ENCODE measurements at regions not wholly inside any gene's neighbourhood (a gene's known extent, or its start where the extent isn't known, plus 50 kb on each side); places are given as distances from the start of the nearest gene placed in this dataset.

GRCh38 chr4:162475246-162475645, 311.4 kb upstream of the FSTL5 start:
- Mint-ChIP-seq H3K9me3 (peaks cover 16% of the 10 kb centered on the region; the same call in 2 of the 3 replicates), H3K4me3 (no peak overlapping the region), H3K27ac (no peak overlapping the region), H3K4me1 (no peaks in the 10 kb centered on the region), H3K27me3 (ENCODE audit: insufficient read depth, low read depth, poor library complexity) (peaks cover 2% of the 10 kb centered on the region), H3K36me3 (ENCODE audit: low read depth) (peaks cover 4% of the 10 kb centered on the region; the same call in 2 of the 3 replicates)
- Histone ChIP-seq H3K27ac (ENCODE audit: low read depth) (no peak overlapping the region), H3K4me1 (ENCODE audit: insufficient read depth) (no peaks in the 10 kb centered on the region), H3K27me3 (ENCODE audit: insufficient read depth) (no peaks in the 10 kb centered on the region), H3K36me3 (ENCODE audit: insufficient read depth) (no peaks in the 10 kb centered on the region), H3F3A (replicated peaks; ENCODE audit: low read depth) (no peaks in the 10 kb centered on the region), H3K4me2 (no peak overlapping the region), H3K9me2 (ENCODE audit: insufficient read depth) (0 out of 2 replicates have a peak, but pooled peaks cover 3% of the 10 kb centered on the region), H3K79me2 (replicated peaks; ENCODE audit: insufficient read depth) (no peaks in the 10 kb centered on the region), H4K20me1 (replicated peaks; ENCODE audit: insufficient read depth) (no peaks in the 10 kb centered on the region), H2AFZ (no peak overlapping the region), H3K4me3 (no peak overlapping the region)
- no peak for DNase-seq (ENCODE audit: low spot score)
- TF ChIP-seq JUNB (IDR thresholded peaks at IDR 0.05; ENCODE audit: unreplicated experiment) (no peak), CREB1 (CRISPR knock-in tag; IDR thresholded peaks at IDR 0.05; ENCODE audit: low read depth) (no peak), POLR2AphosphoS5 (IDR thresholded peaks at IDR 0.05; ENCODE audit: low read depth) (no peak), ZNF114 (CRISPR knock-in tag; IDR thresholded peaks at IDR 0.05) (no peak), NANOG (IDR thresholded peaks at IDR 0.05; ENCODE audit: borderline replicate concordance) (no peak), STAT1 (IDR thresholded peaks at IDR 0.05; ENCODE audit: unreplicated experiment) (no peak), EZH2phosphoT487 (IDR thresholded peaks at IDR 0.05; ENCODE audit: unreplicated experiment) (no peak), ZNF331 (CRISPR knock-in tag; IDR thresholded peaks at IDR 0.05; ENCODE audit: low read depth) (no peak), REST (IDR thresholded peaks at IDR 0.05; ENCODE audit: unreplicated experiment) (no peak)
- TF ChIP-seq, protein P1, sequence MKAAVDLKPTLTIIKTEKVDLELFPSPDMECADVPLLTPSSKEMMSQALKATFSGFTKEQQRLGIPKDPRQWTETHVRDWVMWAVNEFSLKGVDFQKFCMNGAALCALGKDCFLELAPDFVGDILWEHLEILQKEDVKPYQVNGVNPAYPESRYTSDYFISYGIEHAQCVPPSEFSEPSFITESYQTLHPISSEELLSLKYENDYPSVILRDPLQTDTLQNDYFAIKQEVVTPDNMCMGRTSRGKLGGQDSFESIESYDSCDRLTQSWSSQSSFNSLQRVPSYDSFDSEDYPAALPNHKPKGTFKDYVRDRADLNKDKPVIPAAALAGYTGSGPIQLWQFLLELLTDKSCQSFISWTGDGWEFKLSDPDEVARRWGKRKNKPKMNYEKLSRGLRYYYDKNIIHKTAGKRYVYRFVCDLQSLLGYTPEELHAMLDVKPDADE (IDR thresholded peaks at IDR 0.05), result no peak
- TF ChIP-seq, protein P2, sequence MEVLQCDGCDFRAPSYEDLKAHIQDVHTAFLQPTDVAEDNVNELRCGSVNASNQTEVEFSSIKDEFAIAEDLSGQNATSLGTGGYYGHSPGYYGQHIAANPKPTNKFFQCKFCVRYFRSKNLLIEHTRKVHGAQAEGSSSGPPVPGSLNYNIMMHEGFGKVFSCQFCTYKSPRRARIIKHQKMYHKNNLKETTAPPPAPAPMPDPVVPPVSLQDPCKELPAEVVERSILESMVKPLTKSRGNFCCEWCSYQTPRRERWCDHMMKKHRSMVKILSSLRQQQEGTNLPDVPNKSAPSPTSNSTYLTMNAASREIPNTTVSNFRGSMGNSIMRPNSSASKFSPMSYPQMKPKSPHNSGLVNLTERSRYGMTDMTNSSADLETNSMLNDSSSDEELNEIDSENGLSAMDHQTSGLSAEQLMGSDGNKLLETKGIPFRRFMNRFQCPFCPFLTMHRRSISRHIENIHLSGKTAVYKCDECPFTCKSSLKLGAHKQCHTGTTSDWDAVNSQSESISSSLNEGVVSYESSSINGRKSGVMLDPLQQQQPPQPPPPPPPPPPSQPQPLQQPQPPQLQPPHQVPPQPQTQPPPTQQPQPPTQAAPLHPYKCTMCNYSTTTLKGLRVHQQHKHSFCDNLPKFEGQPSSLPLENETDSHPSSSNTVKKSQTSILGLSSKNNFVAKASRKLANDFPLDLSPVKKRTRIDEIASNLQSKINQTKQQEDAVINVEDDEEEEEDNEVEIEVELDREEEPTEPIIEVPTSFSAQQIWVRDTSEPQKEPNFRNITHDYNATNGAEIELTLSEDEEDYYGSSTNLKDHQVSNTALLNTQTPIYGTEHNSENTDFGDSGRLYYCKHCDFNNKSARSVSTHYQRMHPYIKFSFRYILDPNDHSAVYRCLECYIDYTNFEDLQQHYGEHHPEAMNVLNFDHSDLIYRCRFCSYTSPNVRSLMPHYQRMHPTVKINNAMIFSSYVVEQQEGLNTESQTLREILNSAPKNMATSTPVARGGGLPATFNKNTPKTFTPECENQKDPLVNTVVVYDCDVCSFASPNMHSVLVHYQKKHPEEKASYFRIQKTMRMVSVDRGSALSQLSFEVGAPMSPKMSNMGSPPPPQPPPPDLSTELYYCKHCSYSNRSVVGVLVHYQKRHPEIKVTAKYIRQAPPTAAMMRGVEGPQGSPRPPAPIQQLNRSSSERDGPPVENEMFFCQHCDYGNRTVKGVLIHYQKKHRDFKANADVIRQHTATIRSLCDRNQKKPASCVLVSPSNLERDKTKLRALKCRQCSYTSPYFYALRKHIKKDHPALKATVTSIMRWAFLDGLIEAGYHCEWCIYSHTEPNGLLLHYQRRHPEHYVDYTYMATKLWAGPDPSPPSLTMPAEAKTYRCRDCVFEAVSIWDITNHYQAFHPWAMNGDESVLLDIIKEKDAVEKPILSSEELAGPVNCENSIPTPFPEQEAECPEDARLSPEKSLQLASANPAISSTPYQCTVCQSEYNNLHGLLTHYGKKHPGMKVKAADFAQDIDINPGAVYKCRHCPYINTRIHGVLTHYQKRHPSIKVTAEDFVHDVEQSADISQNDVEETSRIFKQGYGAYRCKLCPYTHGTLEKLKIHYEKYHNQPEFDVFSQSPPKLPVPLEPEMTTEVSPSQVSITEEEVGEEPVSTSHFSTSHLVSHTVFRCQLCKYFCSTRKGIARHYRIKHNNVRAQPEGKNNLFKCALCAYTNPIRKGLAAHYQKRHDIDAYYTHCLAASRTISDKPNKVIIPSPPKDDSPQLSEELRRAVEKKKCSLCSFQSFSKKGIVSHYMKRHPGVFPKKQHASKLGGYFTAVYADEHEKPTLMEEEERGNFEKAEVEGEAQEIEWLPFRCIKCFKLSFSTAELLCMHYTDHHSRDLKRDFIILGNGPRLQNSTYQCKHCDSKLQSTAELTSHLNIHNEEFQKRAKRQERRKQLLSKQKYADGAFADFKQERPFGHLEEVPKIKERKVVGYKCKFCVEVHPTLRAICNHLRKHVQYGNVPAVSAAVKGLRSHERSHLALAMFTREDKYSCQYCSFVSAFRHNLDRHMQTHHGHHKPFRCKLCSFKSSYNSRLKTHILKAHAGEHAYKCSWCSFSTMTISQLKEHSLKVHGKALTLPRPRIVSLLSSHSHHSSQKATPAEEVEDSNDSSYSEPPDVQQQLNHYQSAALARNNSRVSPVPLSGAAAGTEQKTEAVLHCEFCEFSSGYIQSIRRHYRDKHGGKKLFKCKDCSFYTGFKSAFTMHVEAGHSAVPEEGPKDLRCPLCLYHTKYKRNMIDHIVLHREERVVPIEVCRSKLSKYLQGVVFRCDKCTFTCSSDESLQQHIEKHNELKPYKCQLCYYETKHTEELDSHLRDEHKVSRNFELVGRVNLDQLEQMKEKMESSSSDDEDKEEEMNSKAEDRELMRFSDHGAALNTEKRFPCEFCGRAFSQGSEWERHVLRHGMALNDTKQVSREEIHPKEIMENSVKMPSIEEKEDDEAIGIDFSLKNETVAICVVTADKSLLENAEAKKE (CRISPR knock-in tag; IDR thresholded peaks at IDR 0.05), result no peak
- TF ChIP-seq, protein P3, sequence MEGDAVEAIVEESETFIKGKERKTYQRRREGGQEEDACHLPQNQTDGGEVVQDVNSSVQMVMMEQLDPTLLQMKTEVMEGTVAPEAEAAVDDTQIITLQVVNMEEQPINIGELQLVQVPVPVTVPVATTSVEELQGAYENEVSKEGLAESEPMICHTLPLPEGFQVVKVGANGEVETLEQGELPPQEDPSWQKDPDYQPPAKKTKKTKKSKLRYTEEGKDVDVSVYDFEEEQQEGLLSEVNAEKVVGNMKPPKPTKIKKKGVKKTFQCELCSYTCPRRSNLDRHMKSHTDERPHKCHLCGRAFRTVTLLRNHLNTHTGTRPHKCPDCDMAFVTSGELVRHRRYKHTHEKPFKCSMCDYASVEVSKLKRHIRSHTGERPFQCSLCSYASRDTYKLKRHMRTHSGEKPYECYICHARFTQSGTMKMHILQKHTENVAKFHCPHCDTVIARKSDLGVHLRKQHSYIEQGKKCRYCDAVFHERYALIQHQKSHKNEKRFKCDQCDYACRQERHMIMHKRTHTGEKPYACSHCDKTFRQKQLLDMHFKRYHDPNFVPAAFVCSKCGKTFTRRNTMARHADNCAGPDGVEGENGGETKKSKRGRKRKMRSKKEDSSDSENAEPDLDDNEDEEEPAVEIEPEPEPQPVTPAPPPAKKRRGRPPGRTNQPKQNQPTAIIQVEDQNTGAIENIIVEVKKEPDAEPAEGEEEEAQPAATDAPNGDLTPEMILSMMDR (conservative IDR thresholded peaks at IDR 0.05; ENCODE audit: low read depth in 2 of 2), result no peak
- no peak for ATAC-seq
